H9 (cell line): ENCODE measurements at regions not wholly inside any gene's neighbourhood (a gene's known extent, or its start where the extent isn't known, plus 50 kb on each side); places are given as distances from the start of the nearest gene placed in this dataset.

Source experiments
- DNase-seq: peaks from one replicate; pipeline ENCODE4 v3.0.0-alpha.2; 2017
- H2AFZ ChIP-seq: one replicate; pipeline ENCODE4 v1.6.1; 2013; ENCODE audit warnings: mild to moderate bottlenecking, low read length, control low read depth, moderate library complexity
- H2AK5ac ChIP-seq: 2 replicates; pipeline ENCODE4 v1.6.1; 2013; ENCODE audit warnings: low read length, control low read depth, mixed read lengths; ENCODE audit not compliant: insufficient read length
- H2BK120ac ChIP-seq: one replicate; pipeline ENCODE4 v1.6.1; 2013; ENCODE audit warnings: low read depth, mild to moderate bottlenecking, low read length, control low read depth, inconsistent platforms; ENCODE audit not compliant: poor library complexity, severe bottlenecking
- H2BK12ac ChIP-seq: 2 replicates; pipeline ENCODE4 v1.6.1; 2013; ENCODE audit warnings: low read length, control low read depth, mixed read lengths, low read depth; ENCODE audit not compliant: insufficient read length
- H2BK15ac ChIP-seq: 2 replicates; pipeline ENCODE4 v1.6.1; 2013; ENCODE audit warnings: low read depth, low read length, control low read depth
- H2BK20ac ChIP-seq: one replicate; pipeline ENCODE4 v1.6.1; 2013; ENCODE audit warnings: low read depth, mild to moderate bottlenecking, low read length, control low read depth, inconsistent platforms; ENCODE audit not compliant: poor library complexity, severe bottlenecking
- H2BK5ac ChIP-seq: 2 replicates; pipeline ENCODE4 v1.6.1; 2013; ENCODE audit warnings: low read length, control low read depth, mixed read lengths; ENCODE audit not compliant: insufficient read length
- H3K14ac ChIP-seq: 2 replicates; pipeline ENCODE4 v1.6.1; 2013; ENCODE audit warnings: low read length, control low read depth; ENCODE audit not compliant: insufficient read depth
- H3K18ac ChIP-seq: 2 replicates; pipeline ENCODE4 v1.6.1; 2013; ENCODE audit warnings: low read depth, mild to moderate bottlenecking, mixed read lengths, low read length, control low read depth; ENCODE audit not compliant: insufficient read length
- H3K23ac ChIP-seq: 2 replicates; pipeline ENCODE4 v1.6.1; 2013; ENCODE audit warnings: low read length, control low read depth, mixed read lengths, low read depth; ENCODE audit not compliant: insufficient read length
- H3K23me2 ChIP-seq: 2 replicates; pipeline ENCODE4 v1.6.1; 2013; ENCODE audit warnings: low read depth, mild to moderate bottlenecking, mixed read lengths, low read length, control low read depth; ENCODE audit not compliant: insufficient read length, poor library complexity, severe bottlenecking
- H3K27ac ChIP-seq: 2 replicates; pipeline ENCODE4 v1.5.1; 2013; ENCODE audit warnings: low read length, control low read depth, mixed read lengths, low read depth; ENCODE audit not compliant: insufficient read length
- H3K27me3 ChIP-seq: 2 replicates; pipeline ENCODE4 v1.6.1; 2013; ENCODE audit warnings: low read length, control low read depth, inconsistent platforms; ENCODE audit not compliant: insufficient read depth
- H3K4ac ChIP-seq: 2 replicates; pipeline ENCODE4 v1.6.1; 2013; ENCODE audit warnings: low read depth, mild to moderate bottlenecking, control low read depth, inconsistent platforms, low read length, moderate library complexity
- H3K4me1 ChIP-seq: 2 replicates; pipeline ENCODE4 v1.6.1; 2013; ENCODE audit warnings: low read length, control low read depth, inconsistent platforms; ENCODE audit not compliant: insufficient read depth
- H3K4me2 ChIP-seq: 2 replicates; pipeline ENCODE4 v1.6.1; 2013; ENCODE audit warnings: low read length, control low read depth, mixed read lengths; ENCODE audit not compliant: insufficient read length, insufficient read depth
- H3K56ac ChIP-seq: 2 replicates; pipeline ENCODE4 v1.6.1; 2013; ENCODE audit warnings: low read depth, mild to moderate bottlenecking, mixed read lengths, low read length, control low read depth; ENCODE audit not compliant: insufficient read length
- H3K79me1 ChIP-seq: 2 replicates; pipeline ENCODE4 v1.6.1; 2013; ENCODE audit warnings: low read depth, mild to moderate bottlenecking, moderate library complexity, low read length, control low read depth, inconsistent platforms; ENCODE audit not compliant: insufficient read depth, poor library complexity, severe bottlenecking
- H3K79me2 ChIP-seq: 2 replicates; pipeline ENCODE4 v1.6.1; 2013; ENCODE audit warnings: low read length, control low read depth, inconsistent platforms; ENCODE audit not compliant: insufficient read depth
- H3K9ac ChIP-seq: 2 replicates; pipeline ENCODE4 v1.6.1; 2013; ENCODE audit warnings: low read length, control low read depth, mixed read lengths; ENCODE audit not compliant: insufficient read length; ENCODE audit errors: extremely low read depth
- H3K9me3 ChIP-seq: one replicate; pipeline ENCODE4 v1.6.1; 2013; ENCODE audit warnings: low read depth, low read length, inconsistent platforms; ENCODE audit not compliant: control insufficient read depth
- H3T11ph ChIP-seq: one replicate; pipeline ENCODE4 v1.6.1; 2013; ENCODE audit warnings: mild to moderate bottlenecking, low read length, control low read depth, inconsistent platforms
- H4K20me1 ChIP-seq: one replicate; pipeline ENCODE4 v1.6.1; 2013; ENCODE audit not compliant: control insufficient read depth, insufficient read length, insufficient read depth
- H4K5ac ChIP-seq: 2 replicates; pipeline ENCODE4 v1.6.1; 2013; ENCODE audit warnings: low read depth, mild to moderate bottlenecking, mixed read lengths, low read length, control low read depth; ENCODE audit not compliant: insufficient read length
- H4K8ac ChIP-seq: replicated peaks from 2 replicates; pipeline ENCODE4 v1.6.1; 2013; ENCODE audit warnings: low read length, control low read depth, mixed read lengths, low read depth; ENCODE audit not compliant: insufficient read length
- H4K91ac ChIP-seq: 2 replicates; pipeline ENCODE4 v1.6.1; 2013; ENCODE audit warnings: low read depth, mild to moderate bottlenecking, moderate library complexity, mixed read lengths, low read length, control low read depth; ENCODE audit not compliant: insufficient read length
- H3K27ac Mint-ChIP-seq, 3 experiments: 2 replicates in 2 of 3; 3 replicates in 1 of 3; pipeline ENCODE4 v1.8.0; 2020 to 2021; ENCODE audit warnings: mixed read lengths in 3 of 3, mild to moderate bottlenecking in 1 of 3, moderate library complexity in 1 of 3
- H3K27me3 Mint-ChIP-seq: 2 replicates; pipeline ENCODE4 v1.8.0; 2021; ENCODE audit warnings: low read depth, mild to moderate bottlenecking, moderate library complexity, mixed read lengths
- H3K36me3 Mint-ChIP-seq, 3 experiments: 2 replicates in 2 of 3; 3 replicates in 1 of 3; pipeline ENCODE4 v1.8.0; 2020 to 2021; ENCODE audit warnings: low read depth in 3 of 3, mixed read lengths in 3 of 3; ENCODE audit not compliant: insufficient read depth in 1 of 3
- H3K4me1 Mint-ChIP-seq, 2 experiments: 2 replicates each; pipeline ENCODE4 v1.8.0; 2020; ENCODE audit warnings: mixed read lengths in 2 of 2
- H3K4me3 Mint-ChIP-seq, 2 experiments: 2 replicates in 1 of 2; 3 replicates in 1 of 2; pipeline ENCODE4 v1.8.0; 2020 to 2021; ENCODE audit warnings: mild to moderate bottlenecking in 2 of 2, mixed read lengths in 2 of 2, moderate library complexity in 1 of 2
- H3K9me3 Mint-ChIP-seq, 2 experiments: 2 replicates in 1 of 2; 3 replicates in 1 of 2; pipeline ENCODE4 v1.8.0; 2020; ENCODE audit warnings: mild to moderate bottlenecking in 2 of 2, mixed read lengths in 2 of 2, moderate library complexity in 1 of 2
- CTCF ChIP-seq: fragments of 200-600 bp; sonication (generic); conservative IDR thresholded peaks from 3 replicates; pipeline ENCODE4 v1.8.0; 2021; ENCODE audit warnings: antibody characterized with exemption, mild to moderate bottlenecking
- WGBS: extraction: QIAGEN DNeasy Blood & Tissue Kit; methylation state at CpG from one replicate; pipeline ENCODE4 v1.1.7; 2013; ENCODE audit warnings: missing lambda C conversion rate, low lambda C conversion rate, mixed read lengths; ENCODE audit not compliant: insufficient read length; ENCODE audit errors: extremely low coverage; 5-methylcytosine and 5-hydroxymethylcytosine counted together

GRCh38 chr4:24190761-24191695, 301.2 kb upstream of the PPARGC1A start:
- H4K8ac ChIP-seq = no peak overlapping the region
- no CpG with 5 or more reads among the region's 13 CpGs for WGBS
- no peak overlapping the region for H3K23ac ChIP-seq
- H3K9ac ChIP-seq = no peak overlapping the region
- no peak overlapping the region for H2AK5ac ChIP-seq
- H3T11ph ChIP-seq = no peak overlapping the region
- no peaks in the 10 kb centered on the region for H3K4me1 ChIP-seq
- no peak overlapping the region for H2BK12ac ChIP-seq
- Mint-ChIP-seq H3K27ac (peak overlapping the region in 1 of 3 experiments; percentile 90; a peak in 1 of 7 replicates), H3K9me3 (no peaks in the 10 kb centered on the region), H3K4me1 (0 out of 4 replicates have a peak, but pooled peaks cover 0 to under 1% of the 10 kb centered on the region in 2 experiments), H3K4me3 (no peak overlapping the region), H3K27me3 (peaks cover 3% of the 10 kb centered on the region; the same call in 1 of the 2 replicates), H3K36me3 (no peaks in the 10 kb centered on the region)
- no peaks in the 10 kb centered on the region for H3K27me3 ChIP-seq
- H3K79me1 ChIP-seq = no peaks in the 10 kb centered on the region
- H4K20me1 ChIP-seq = peaks cover 2% of the 10 kb centered on the region
- no peak overlapping the region for H4K91ac ChIP-seq
- H3K23me2 ChIP-seq = no peaks in the 10 kb centered on the region
- H2AFZ ChIP-seq = no peak overlapping the region
- no peak overlapping the region for H2BK5ac ChIP-seq
- no peaks in the 10 kb centered on the region for H3K9me3 ChIP-seq
- H3K27ac ChIP-seq = no peak overlapping the region
- H3K4me2 ChIP-seq = no peak overlapping the region
- H3K18ac ChIP-seq = no peak overlapping the region
- TF ChIP-seq CTCF = no peak
- no peak for DNase-seq
- H2BK15ac ChIP-seq = no peak overlapping the region
- H3K14ac ChIP-seq = no peak overlapping the region
- no peak overlapping the region for H3K4ac ChIP-seq
- H2BK20ac ChIP-seq = no peak overlapping the region
- H3K79me2 ChIP-seq = no peaks in the 10 kb centered on the region
- no peak overlapping the region for H4K5ac ChIP-seq
- no peak overlapping the region for H2BK120ac ChIP-seq
- H3K56ac ChIP-seq = no peak overlapping the region
